ENCODE measurements at regions not wholly inside any gene's neighbourhood (a gene's known extent, or its start where the extent isn't known, plus 50 kb on each side); places are given as distances from the start of the nearest gene placed in this dataset.
"Not testable (repeated sequence)": the region's sequence is repeated elsewhere in the genome, so short reads cannot be mapped to it uniquely, and the experiment has no call there.

DNA sequence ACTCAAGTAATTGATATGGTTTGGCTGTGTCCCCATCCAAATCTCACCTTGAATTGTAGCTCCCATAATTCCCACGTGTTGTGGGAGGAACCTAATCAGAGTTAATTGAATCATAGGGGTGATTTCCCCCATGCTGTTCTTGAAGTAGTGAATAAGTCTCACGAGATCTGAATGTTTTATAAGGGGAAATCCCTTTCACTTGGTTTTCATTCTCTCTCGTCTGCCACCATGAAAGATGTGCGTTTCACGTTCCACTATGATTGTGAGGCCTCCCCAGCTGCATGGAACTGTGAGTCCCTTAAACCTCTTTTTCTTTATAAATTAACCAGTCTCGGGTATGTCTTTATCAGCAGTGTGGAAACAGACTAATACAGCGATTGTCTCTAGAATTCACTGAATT is 135.4 kb downstream of the BACH1 start:
- DNase-seq (ENCODE audit: extremely low spot score), result no peak
- POLR2A ChIA-PET, result no interaction called here
- TF ChIP-seq, protein P1, sequence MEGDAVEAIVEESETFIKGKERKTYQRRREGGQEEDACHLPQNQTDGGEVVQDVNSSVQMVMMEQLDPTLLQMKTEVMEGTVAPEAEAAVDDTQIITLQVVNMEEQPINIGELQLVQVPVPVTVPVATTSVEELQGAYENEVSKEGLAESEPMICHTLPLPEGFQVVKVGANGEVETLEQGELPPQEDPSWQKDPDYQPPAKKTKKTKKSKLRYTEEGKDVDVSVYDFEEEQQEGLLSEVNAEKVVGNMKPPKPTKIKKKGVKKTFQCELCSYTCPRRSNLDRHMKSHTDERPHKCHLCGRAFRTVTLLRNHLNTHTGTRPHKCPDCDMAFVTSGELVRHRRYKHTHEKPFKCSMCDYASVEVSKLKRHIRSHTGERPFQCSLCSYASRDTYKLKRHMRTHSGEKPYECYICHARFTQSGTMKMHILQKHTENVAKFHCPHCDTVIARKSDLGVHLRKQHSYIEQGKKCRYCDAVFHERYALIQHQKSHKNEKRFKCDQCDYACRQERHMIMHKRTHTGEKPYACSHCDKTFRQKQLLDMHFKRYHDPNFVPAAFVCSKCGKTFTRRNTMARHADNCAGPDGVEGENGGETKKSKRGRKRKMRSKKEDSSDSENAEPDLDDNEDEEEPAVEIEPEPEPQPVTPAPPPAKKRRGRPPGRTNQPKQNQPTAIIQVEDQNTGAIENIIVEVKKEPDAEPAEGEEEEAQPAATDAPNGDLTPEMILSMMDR (IDR thresholded peaks at IDR 0.05; ENCODE audit: control extremely low read depth, extremely low read depth, low read depth, missing control alignments), result no peak
- CTCF ChIA-PET, result no interaction called here

DNA sequence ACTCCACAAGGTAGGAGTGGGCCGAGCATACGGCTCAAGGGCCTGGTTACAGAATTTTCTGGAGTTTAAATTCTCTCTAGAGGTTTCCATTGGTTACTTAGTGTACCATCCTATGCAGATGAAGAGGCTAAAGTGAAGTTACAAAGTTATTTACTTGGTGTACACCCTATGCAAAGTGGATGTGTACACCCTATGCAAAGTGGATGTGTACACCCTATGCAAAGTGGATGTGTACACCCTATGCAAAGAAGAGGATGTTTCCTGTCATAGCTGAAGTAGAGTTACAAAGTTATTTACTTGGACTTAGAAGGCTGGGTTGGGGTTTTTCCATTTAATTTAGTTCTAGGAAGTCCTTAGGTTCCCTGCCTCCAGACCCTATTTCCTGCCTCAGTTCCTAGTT is 136.3 kb downstream of the BACH1 start:
- CTCF ChIA-PET; DNase-seq (ENCODE audit: extremely low spot score); POLR2A ChIA-PET: not testable (repeated sequence)

DNA sequence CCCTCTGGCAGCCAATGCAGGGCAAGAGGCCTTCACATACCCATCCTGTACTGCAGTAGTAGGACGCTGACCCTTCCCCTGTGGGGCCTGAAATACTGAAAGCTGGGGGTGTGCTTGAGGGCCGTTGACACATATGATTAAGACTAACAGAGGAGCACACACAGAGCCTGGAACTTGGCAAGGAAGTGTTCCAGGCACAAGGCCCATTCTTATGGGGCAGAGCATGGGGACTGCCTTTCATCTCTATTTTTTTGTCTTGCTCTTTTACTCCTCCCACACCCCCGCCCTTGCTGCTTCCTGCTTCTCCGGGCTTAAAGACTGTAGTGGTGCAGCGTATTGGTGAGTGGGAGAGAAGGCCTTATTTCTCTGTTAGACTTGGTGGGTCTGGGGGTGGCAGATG is 137.4 kb downstream of the BACH1 start:
- DNase-seq (ENCODE audit: extremely low spot score), result no peak
- TF ChIP-seq, protein P1 (IDR thresholded peaks at IDR 0.05; ENCODE audit: control extremely low read depth, extremely low read depth, low read depth, missing control alignments), result no peak
- CTCF ChIA-PET, result interaction anchor here (1.1 kb wide), 1 partner anchor 16 kb away, joined by 3 read pairs; no protein-coding TSS in a partner anchor
- POLR2A ChIA-PET, result no interaction called here

DNA sequence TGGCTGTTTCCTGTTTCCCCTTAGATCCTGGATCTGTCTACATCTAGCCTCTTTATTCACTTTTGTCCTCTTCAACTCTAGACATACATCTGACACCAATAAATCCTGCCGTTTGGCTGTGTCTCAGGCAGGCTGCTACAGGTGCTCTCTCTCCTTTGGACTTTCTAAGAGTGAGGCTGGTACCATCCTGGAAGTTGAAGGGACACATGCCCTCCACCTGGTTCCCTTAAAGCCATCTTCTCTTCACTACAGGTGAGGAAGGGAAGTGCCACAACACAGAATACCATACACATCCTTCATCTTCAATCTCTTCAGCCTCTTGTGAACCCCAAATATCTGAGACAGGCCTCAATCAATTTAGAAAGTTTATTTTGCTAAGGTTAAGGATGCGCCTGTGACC is 137.9 kb downstream of the BACH1 start:
- ChIA-PET CTCF (interaction anchor here (0.9 to 1.8 kb wide), 3 partner anchors 12 to 25 kb away, joined by 3 to 4 read pairs (median 3); no protein-coding TSS in a partner anchor), POLR2A (no interaction called here)
- no peak for DNase-seq (ENCODE audit: extremely low spot score)
- TF ChIP-seq, protein P1 (IDR thresholded peaks at IDR 0.05; ENCODE audit: control extremely low read depth, extremely low read depth, low read depth, missing control alignments), result no peak

DNA sequence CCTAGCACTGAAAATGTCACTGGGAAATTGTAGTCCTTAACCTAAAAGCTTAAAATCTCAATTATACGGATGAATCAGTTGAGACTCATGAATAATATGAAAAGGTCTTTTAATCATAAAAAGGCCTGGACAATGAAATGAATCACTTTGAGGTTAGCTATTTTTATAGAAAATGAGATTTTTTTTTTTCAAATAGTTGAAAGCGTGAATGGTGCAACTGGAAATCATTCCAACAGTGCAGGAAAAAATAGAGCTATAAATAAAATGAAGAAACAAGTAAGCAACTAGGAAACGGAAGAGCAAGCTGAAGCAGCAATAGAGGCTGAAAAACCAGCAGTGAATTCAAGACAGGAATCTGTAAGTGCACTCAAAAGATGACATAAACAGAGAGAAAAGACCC is 142.9 kb downstream of the BACH1 start:
- CTCF ChIA-PET, result interaction anchor here (0.7 kb wide), 1 partner anchor 410 kb away, joined by 3 read pairs; no protein-coding TSS in a partner anchor
- TF ChIP-seq, protein P1 (IDR thresholded peaks at IDR 0.05; ENCODE audit: control extremely low read depth, extremely low read depth, low read depth, missing control alignments), result no peak
- POLR2A ChIA-PET, result interaction anchor here (0.7 kb wide), 1 partner anchor 10 kb away, joined by 3 read pairs; no protein-coding TSS in a partner anchor
- no peak for DNase-seq (ENCODE audit: extremely low spot score)

DNA sequence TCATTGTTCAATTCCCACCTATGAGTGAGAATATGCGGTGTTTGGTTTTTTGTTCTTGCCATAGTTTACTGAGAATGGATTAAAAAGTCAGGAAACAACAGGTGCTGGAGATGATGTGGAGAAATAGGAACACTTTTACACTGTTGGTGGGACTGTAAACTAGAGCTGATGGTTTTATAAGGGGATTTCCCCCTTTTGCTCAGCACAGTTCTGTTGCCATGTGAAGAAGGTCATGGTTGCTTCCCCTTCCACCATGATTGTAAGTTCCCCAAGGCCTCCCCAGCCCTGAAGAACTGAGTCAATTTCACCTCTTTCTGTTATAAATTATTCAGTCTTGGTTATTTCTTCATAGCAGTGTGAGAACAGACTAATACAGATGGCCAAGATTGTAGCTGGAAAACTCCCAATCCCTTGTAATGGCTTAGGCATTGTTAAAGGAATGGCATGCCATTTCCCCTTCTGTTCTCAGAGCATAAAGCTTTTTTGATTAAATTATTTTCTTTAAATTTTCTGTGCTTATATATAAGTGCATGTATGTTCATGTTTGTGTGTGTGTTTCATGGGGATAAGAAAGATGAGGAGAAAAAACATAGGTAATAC is 144.8 kb downstream of the BACH1 start:
- ChIA-PET CTCF (no interaction called here), POLR2A (no interaction called here)
- no peak for DNase-seq (ENCODE audit: extremely low spot score)

DNA sequence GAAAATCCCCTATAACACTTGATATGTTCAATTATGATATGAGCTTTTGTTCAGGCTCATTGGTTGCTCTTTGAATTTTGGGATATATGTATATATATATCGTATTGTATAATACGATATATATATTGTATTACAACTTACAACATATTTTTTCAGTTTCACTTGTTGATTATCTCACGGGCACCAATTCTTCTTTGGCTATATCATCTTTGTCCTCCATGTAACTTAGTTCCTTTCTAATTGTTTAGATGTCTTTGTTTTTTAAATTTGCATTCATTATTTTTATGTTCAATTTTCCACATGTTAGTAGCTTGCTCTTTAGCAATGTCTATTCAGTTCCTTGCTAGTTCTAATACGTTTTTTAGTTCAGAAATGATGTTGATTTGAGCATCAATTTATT is 150.0 kb downstream of the BACH1 start:
- TF ChIP-seq, protein P1 (IDR thresholded peaks at IDR 0.05; ENCODE audit: control extremely low read depth, extremely low read depth, low read depth, missing control alignments), result no peak
- DNase-seq (ENCODE audit: extremely low spot score), result no peak
- POLR2A ChIA-PET, result no interaction called here
- CTCF ChIA-PET, result interaction anchor here (1.2 to 1.4 kb wide), 2 partner anchors 11 to 15 kb away, joined by 3 to 4 read pairs; no protein-coding TSS in a partner anchor

More for the DNA sequence above, 144.8 kb downstream of the BACH1 start:
- TF ChIP-seq, protein P1 (IDR thresholded peaks at IDR 0.05; ENCODE audit: control extremely low read depth, extremely low read depth, low read depth, missing control alignments), result no peak
